Kidney glomerular epithelial cell (primary cell): ENCODE measurements at regions not wholly inside any gene's neighbourhood (a gene's known extent, or its start where the extent isn't known, plus 50 kb on each side); places are given as distances from the start of the nearest gene placed in this dataset.
"Not testable (repeated sequence)": the region's sequence is repeated elsewhere in the genome, so short reads cannot be mapped to it uniquely, and the experiment has no call there.

Experiments used
- DNase-seq: peaks from one replicate; lab custom pipeline; 2025; lab: John Stamatoyannopoulos, UW

- DNase-seq: no peak
Measured at GRCh38 chr1:219352961-219353651, 179.4 kb downstream of the LYPLAL1 start.

- DNase-seq: no peak
Measured at GRCh38 chr1:219350172-219350931, 176.7 kb downstream of the LYPLAL1 start.

- no peak for DNase-seq
Measured at GRCh38 chr1:219347921-219348391, 174.3 kb downstream of the LYPLAL1 start.

GRCh38 chr1:219347376-219347775 lies 173.7 kb downstream of the LYPLAL1 start:
- DNase-seq: no peak

GRCh38 chr1:219345953-219346352 lies 172.3 kb downstream of the LYPLAL1 start:
- DNase-seq: no peak

GRCh38 chr1:219342836-219343235 lies 169.2 kb downstream of the LYPLAL1 start:
- DNase-seq: no peak

GRCh38 chr1:219340796-219341195 lies 167.1 kb downstream of the LYPLAL1 start:
- DNase-seq: no peak

- DNase-seq: no peak
Measured at GRCh38 chr1:219339466-219339865, 165.8 kb downstream of the LYPLAL1 start.

- no peak for DNase-seq
Measured at GRCh38 chr1:219337588-219337987, 163.9 kb downstream of the LYPLAL1 start.

- no peak for DNase-seq
Measured at GRCh38 chr1:219333626-219334025, 159.9 kb downstream of the LYPLAL1 start.

GRCh38 chr1:219331424-219331823 lies 157.7 kb downstream of the LYPLAL1 start:
- no peak for DNase-seq

GRCh38 chr1:219330669-219331068 lies 157.0 kb downstream of the LYPLAL1 start:
- no peak for DNase-seq

- no peak for DNase-seq
Measured at GRCh38 chr1:219330001-219330400, 156.3 kb downstream of the LYPLAL1 start.

- DNase-seq: peak; percentile 14
Measured at GRCh38 chr1:219329578-219329977, 155.9 kb downstream of the LYPLAL1 start.

GRCh38 chr1:219326843-219327242 lies 153.2 kb downstream of the LYPLAL1 start:
- DNase-seq: no peak

- DNase-seq: no peak
Measured at GRCh38 chr1:219325368-219325742, 151.7 kb downstream of the LYPLAL1 start.

GRCh38 chr1:219324629-219325367 lies 151.1 kb downstream of the LYPLAL1 start:
- peak; percentile 80 for DNase-seq

GRCh38 chr1:219324171-219324570 lies 150.5 kb downstream of the LYPLAL1 start:
- DNase-seq: no peak

- DNase-seq: no peak
Measured at GRCh38 chr1:219323426-219323825, 149.7 kb downstream of the LYPLAL1 start.

GRCh38 chr1:219322766-219323165 lies 149.1 kb downstream of the LYPLAL1 start:
- no peak for DNase-seq

GRCh38 chr1:219320563-219320962 lies 146.9 kb downstream of the LYPLAL1 start:
- DNase-seq: not testable (repeated sequence)

- DNase-seq: no peak
Measured at GRCh38 chr1:219318826-219319225, 145.1 kb downstream of the LYPLAL1 start.
